Neural progenitor cell (in vitro differentiated cells): ENCODE measurements at regions not wholly inside any gene's neighbourhood (a gene's known extent, or its start where the extent isn't known, plus 50 kb on each side); places are given as distances from the start of the nearest gene placed in this dataset.
A peak's percentile ranks its signal among the peaks of the same experiment; 100 is the strongest.

Source experiments
- DNase-seq: peaks from one replicate; pipeline ENCODE4 v3.0.0-alpha.2; 2016; ENCODE audit warnings: low spot score
- H2AFZ ChIP-seq: fragments of 200-600 bp; sonication (generic); replicated peaks from 2 replicates; pipeline ENCODE4 v1.6.1; 2016; ENCODE audit warnings: antibody characterized with exemption
- H3F3A ChIP-seq: fragments of 200-600 bp; sonication (generic); 2 replicates; pipeline ENCODE4 v1.6.1; 2016; ENCODE audit warnings: antibody characterized with exemption, low read depth
- H3K27ac ChIP-seq: fragments of 200-600 bp; sonication (generic); 2 replicates; pipeline ENCODE4 v1.5.1; 2016; ENCODE audit warnings: mild to moderate bottlenecking
- H3K27me3 ChIP-seq: fragments of 200-600 bp; sonication (generic); 2 replicates; pipeline ENCODE4 v1.6.1; 2016; ENCODE audit warnings: mild to moderate bottlenecking, moderate library complexity
- H3K36me3 ChIP-seq: fragments of 200-600 bp; sonication (generic); 2 replicates; pipeline ENCODE4 v1.5.1; 2016
- H3K4me1 ChIP-seq: fragments of 200-600 bp; sonication (generic); 2 replicates; pipeline ENCODE4 v1.6.1; 2016; ENCODE audit warnings: mixed run types
- H3K4me2 ChIP-seq: fragments of 200-600 bp; sonication (generic); 2 replicates; pipeline ENCODE4 v1.6.1; 2016
- H3K4me3 ChIP-seq: fragments of 200-600 bp; sonication (generic); 2 replicates; pipeline ENCODE4 v1.5.1; 2016
- H3K79me2 ChIP-seq: fragments of 200-600 bp; sonication (generic); 2 replicates; pipeline ENCODE4 v1.6.1; 2016; ENCODE audit warnings: low read depth
- H3K9ac ChIP-seq: fragments of 200-600 bp; sonication (generic); 2 replicates; pipeline ENCODE4 v1.6.1; 2016
- H3K9me3 ChIP-seq: fragments of 200-600 bp; sonication (generic); 2 replicates; pipeline ENCODE4 v1.5.1; 2016; ENCODE audit warnings: low read depth
- H4K20me1 ChIP-seq: fragments of 200-600 bp; sonication (generic); 2 replicates; pipeline ENCODE4 v1.6.1; 2016; ENCODE audit warnings: low read depth
- H3K27ac Mint-ChIP-seq: 3 replicates; pipeline ENCODE4 v1.8.0; 2021; ENCODE audit warnings: mixed read lengths
- H3K27me3 Mint-ChIP-seq: 2 replicates; pipeline ENCODE4 v1.8.0; 2022; ENCODE audit warnings: low read depth, mild to moderate bottlenecking, inconsistent platforms, moderate library complexity, mixed read lengths; ENCODE audit not compliant: insufficient read depth
- H3K36me3 Mint-ChIP-seq: 3 replicates; pipeline ENCODE4 v1.8.0; 2021; ENCODE audit warnings: mixed read lengths
- H3K4me1 Mint-ChIP-seq: 3 replicates; pipeline ENCODE4 v1.8.0; 2021; ENCODE audit warnings: mixed read lengths
- H3K4me3 Mint-ChIP-seq: 3 replicates; pipeline ENCODE4 v1.8.0; 2021; ENCODE audit warnings: mild to moderate bottlenecking, moderate library complexity, mixed read lengths
- H3K9me3 Mint-ChIP-seq: 3 replicates; pipeline ENCODE4 v1.8.0; 2020; ENCODE audit warnings: mixed read lengths
- CTCF ChIP-seq: fragments of 200-600 bp; sonication (generic); IDR thresholded peaks from 2 replicates; pipeline ENCODE4 v1.5.1; 2017; ENCODE audit warnings: antibody characterized with exemption, mild to moderate bottlenecking
- EZH2 ChIP-seq: fragments of 200-600 bp; sonication (generic); IDR thresholded peaks from 2 replicates; pipeline ENCODE4 v1.6.1; 2017; ENCODE audit warnings: antibody characterized with exemption, mild to moderate bottlenecking, moderate library complexity
- EZH2phosphoT487 ChIP-seq: fragments of 200-600 bp; sonication (generic); IDR thresholded peaks from 2 replicates; pipeline ENCODE4 v1.6.1; 2017; ENCODE audit warnings: antibody characterized with exemption

GRCh38 chr4:189117426-189117825 is 823.2 kb upstream of the FRG1 start:
- H2AFZ ChIP-seq, result peak overlapping the region; percentile 13

GRCh38 chr4:189121336-189121735 is 819.3 kb upstream of the FRG1 start:
- Histone ChIP-seq H3K27ac (no peak overlapping the region), H3K4me1 (no peaks in the 10 kb centered on the region), H3K27me3 (no peaks in the 10 kb centered on the region), H3K9me3 (no peaks in the 10 kb centered on the region), H3K4me3 (no peak overlapping the region), H3F3A (no peaks in the 10 kb centered on the region), H3K4me2 (no peak overlapping the region), H4K20me1 (no peaks in the 10 kb centered on the region), H2AFZ (no peak overlapping the region), H3K36me3 (no peaks in the 10 kb centered on the region), H3K79me2 (no peaks in the 10 kb centered on the region), H3K9ac (no peak overlapping the region)
- Mint-ChIP-seq H3K4me3 (no peak overlapping the region), H3K27ac (no peak overlapping the region), H3K9me3 (peaks cover 4% of the 10 kb centered on the region), H3K4me1 (no peaks in the 10 kb centered on the region), H3K27me3 (no peaks in the 10 kb centered on the region), H3K36me3 (no peaks in the 10 kb centered on the region)
- DNase-seq, result no peak
- no peak for TF ChIP-seq CTCF
- TF ChIP-seq EZH2, result no peak
- no peak for TF ChIP-seq EZH2phosphoT487

More at GRCh38 chr4:189117426-189117825, 823.2 kb upstream of the FRG1 start:
- Histone ChIP-seq H3K9ac (no peak overlapping the region), H3K27ac (no peak overlapping the region), H3K27me3 (no peaks in the 10 kb centered on the region), H3K36me3 (no peaks in the 10 kb centered on the region), H4K20me1 (no peaks in the 10 kb centered on the region), H3K4me1 (no peaks in the 10 kb centered on the region), H3K4me3 (no peak overlapping the region), H3K9me3 (no peaks in the 10 kb centered on the region), H3K4me2 (no peak overlapping the region), H3K79me2 (no peaks in the 10 kb centered on the region), H3F3A (no peaks in the 10 kb centered on the region)
- Mint-ChIP-seq H3K4me3 (no peak overlapping the region), H3K27me3 (no peaks in the 10 kb centered on the region), H3K9me3 (peaks cover 2% of the 10 kb centered on the region), H3K4me1 (no peaks in the 10 kb centered on the region), H3K27ac (no peak overlapping the region), H3K36me3 (no peaks in the 10 kb centered on the region)
- peak; percentile 22 for TF ChIP-seq CTCF
- no peak for TF ChIP-seq EZH2
- TF ChIP-seq EZH2phosphoT487, result no peak
- DNase-seq, result peak; percentile 14

- H3K27ac ChIP-seq, result no peak overlapping the region
- no peaks in the 10 kb centered on the region for H3K27me3 ChIP-seq
- Mint-ChIP-seq H3K4me3 (no peak overlapping the region), H3K27ac (no peak overlapping the region), H3K27me3 (no peaks in the 10 kb centered on the region), H3K36me3 (no peaks in the 10 kb centered on the region), H3K4me1 (no peaks in the 10 kb centered on the region), H3K9me3 (peaks cover 4% of the 10 kb centered on the region)
- TF ChIP-seq EZH2phosphoT487 (no peak), EZH2 (no peak), CTCF (peak; percentile 90)
- H3K9me3 ChIP-seq, result no peaks in the 10 kb centered on the region
- no peak overlapping the region for H3K4me2 ChIP-seq
- no peaks in the 10 kb centered on the region for H3K79me2 ChIP-seq
- H4K20me1 ChIP-seq, result no peaks in the 10 kb centered on the region
- no peak overlapping the region for H3K9ac ChIP-seq
- H3F3A ChIP-seq, result no peaks in the 10 kb centered on the region
- H3K4me1 ChIP-seq, result no peaks in the 10 kb centered on the region
- H3K36me3 ChIP-seq, result no peaks in the 10 kb centered on the region
- no peak overlapping the region for H2AFZ ChIP-seq
- DNase-seq, result peak; percentile 53
- H3K4me3 ChIP-seq, result no peak overlapping the region
Measured at GRCh38 chr4:189124149-189124758, 816.4 kb upstream of the FRG1 start.
